ENCODE measurements at regions not wholly inside any gene's neighbourhood (a gene's known extent, or its start where the extent isn't known, plus 50 kb on each side); places are given as distances from the start of the nearest gene placed in this dataset.

- DNase-seq: no peak
Observed at GRCh38 chr6:102309700-102310099, 916.2 kb downstream of the GRIK2 start.

- DNase-seq: no peak
Observed at GRCh38 chr6:102300350-102300749, 906.8 kb downstream of the GRIK2 start.

GRCh38 chr6:102298051-102298450, 904.5 kb downstream of the GRIK2 start:
- no peak for DNase-seq

All from activated T-cell treated with anti-CD3 and anti-CD28 coated beads, Interleukin-2, amount 50 U/mL, for 48 hours (primary cell).